Endothelial cell of hepatic sinusoid (primary cell): ENCODE measurements at regions not wholly inside any gene's neighbourhood (a gene's known extent, or its start where the extent isn't known, plus 50 kb on each side); places are given as distances from the start of the nearest gene placed in this dataset.
"Not testable (repeated sequence)": the region's sequence is repeated elsewhere in the genome, so short reads cannot be mapped to it uniquely, and the experiment has no call there.

ENCODE experiments used
- in situ Hi-C: cut with HindIII; loops from 2 replicates; pipeline ENCODE4 v1.10.0; 2017; ENCODE audit warnings: low sequenced_read_pairs

GRCh38 chr22:44561139-44561840, 63.3 kb upstream of the RTL6 start:
- in situ Hi-C loops, result no loop called here

DNA sequence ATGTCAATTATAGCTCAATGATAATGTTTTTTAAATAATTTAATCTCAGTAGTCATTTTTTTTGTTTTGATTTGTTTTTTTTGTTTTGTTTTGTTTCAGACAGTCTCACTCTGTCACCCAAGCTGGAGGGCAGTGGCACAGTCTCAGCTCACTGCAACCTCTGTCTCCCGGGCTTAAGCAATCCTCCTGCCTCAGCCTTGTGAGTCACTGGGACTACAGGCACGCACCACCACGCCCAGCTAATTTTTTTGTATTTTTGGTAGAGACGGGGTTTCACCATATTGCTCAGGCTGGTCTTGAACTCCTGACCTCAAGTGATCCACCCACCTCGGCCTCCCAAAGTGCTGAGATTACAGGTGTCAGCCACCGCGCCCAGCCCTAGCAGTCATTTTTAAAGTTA, 60.6 kb upstream of the RTL6 start:
- in situ Hi-C loops, result not testable (repeated sequence)

GRCh38 chr22:44557872-44558271, 59.8 kb upstream of the RTL6 start:
- in situ Hi-C loops, result not testable (repeated sequence)

GRCh38 chr22:44557064-44557748, 59.2 kb upstream of the RTL6 start:
- in situ Hi-C loops, result no loop called here

DNA sequence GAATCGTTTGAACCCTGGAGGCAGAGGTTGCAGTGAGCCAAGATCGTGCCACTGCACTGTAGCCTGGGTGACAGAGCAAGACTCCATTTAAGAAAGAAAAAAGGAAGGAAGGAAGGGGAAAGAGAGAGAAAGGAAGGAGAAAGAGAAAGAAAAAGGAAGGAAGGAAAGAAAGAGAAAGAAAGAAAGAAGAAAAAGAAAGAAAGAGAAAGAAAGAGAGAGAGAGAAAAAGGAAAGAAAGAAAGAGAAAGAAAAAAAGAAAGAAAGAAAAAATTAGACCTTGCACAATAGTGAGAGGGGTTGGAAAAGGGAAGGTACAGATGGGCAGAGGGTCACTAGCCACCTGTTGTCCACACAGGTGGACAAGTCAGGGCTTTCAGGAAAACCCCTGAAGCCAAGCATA, 57.6 kb upstream of the RTL6 start:
- in situ Hi-C loops, result no loop called here

DNA sequence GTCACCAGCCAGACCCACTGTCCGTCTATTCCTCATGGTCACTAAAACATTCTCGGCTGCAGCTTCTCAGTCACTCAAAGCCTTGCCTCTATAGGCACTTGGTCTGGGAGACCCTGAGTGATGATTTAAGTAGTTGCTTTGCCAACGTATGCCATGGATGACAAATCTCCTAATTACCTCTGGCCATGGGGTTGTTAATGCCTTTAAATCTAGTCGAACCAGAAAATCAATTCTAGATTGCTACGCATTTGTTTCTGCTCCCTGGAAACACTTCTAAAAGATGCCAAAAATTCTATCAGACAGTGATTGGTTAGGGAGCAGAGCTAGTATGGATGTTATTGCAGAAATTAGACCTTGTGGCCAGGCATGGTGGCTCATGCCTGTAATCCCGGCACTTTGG, 57.0 kb upstream of the RTL6 start:
- in situ Hi-C loops, result no loop called here

GRCh38 chr22:44554411-44554810, 56.4 kb upstream of the RTL6 start:
- in situ Hi-C loops, result loop anchor here (5.0 kb wide), 1 partner anchor 92 kb away; no protein-coding TSS in a partner anchor

DNA sequence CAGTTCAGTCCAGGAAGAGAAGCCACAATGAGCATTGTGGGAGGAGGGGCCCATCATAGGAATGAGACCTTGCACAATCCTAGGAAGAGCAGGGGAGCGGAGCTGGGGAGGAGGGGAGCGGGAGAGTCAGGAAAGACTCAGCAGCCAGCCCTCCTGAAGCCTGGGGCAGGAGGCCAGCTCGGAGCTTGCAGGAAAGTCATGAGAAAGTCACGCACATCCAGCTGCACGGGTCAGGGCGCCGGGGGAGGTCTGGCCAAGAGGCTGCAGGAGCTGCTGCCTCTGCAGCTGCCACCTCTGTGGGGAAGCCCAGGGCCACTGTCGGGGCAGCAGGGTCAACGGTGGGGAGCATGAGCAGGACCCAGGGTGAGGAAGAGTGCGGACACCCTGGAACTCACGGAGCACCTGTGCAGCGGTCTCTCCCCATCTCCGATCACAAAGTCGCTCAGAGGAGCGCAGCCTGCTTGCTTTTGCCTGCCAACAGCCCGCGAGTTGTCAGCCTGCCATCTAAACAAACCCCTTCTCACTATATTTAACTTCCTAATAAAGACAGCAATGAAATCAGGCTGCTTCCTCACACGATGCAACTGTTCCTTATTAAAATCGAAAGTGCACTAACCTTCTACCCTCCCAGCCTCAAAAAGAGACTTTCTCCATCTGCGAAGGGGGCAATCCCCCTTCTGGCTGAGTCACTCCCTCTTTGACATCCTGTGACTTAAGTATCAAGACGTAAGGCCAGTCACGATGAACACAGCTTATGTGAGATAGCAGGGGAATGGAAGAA, 52.9 kb upstream of the RTL6 start:
- in situ Hi-C loops, result loop anchor here (5.0 kb wide), 1 partner anchor 89 kb away; no protein-coding TSS in a partner anchor

DNA sequence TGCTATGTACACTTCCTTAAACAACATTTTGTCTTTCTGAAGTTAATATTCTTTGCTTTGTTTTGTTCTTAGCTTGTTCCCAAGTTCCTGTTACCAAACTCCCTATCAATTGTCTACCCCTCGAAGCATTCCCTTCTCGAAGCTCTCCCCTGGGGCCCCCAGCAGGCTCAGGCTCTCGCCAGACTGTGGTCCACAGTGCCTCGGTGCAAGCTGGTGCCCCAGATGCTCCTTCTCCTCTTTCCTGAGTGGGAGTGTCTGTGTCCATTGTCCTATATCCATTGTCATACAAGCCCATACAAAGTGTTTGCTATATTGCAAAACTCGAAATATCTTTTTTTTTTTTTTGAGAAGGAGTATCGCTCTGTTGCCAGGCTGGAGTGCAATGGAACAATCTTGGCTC, 51.7 kb upstream of the RTL6 start:
- in situ Hi-C loops, result loop anchor here (5.0 kb wide), 1 partner anchor 87 kb away; no protein-coding TSS in a partner anchor

GRCh38 chr22:44548981-44549380, 50.9 kb upstream of the RTL6 start:
- in situ Hi-C loops, result no loop called here
